ENCODE measurements at regions not wholly inside any gene's neighbourhood (a gene's known extent, or its start where the extent isn't known, plus 50 kb on each side); places are given as distances from the start of the nearest gene placed in this dataset.

- TF ChIP-seq CTCF (IDR thresholded peaks at IDR 0.05) (no peak), POLR2A (IDR thresholded peaks at IDR 0.05) (no peak)
Observed at GRCh38 chr4:115965588-115965987, 852.2 kb upstream of the NDST4 start.

Measured in heart left ventricle (tissue), 13 donors.